ENCODE measurements at regions not wholly inside any gene's neighbourhood (a gene's known extent, or its start where the extent isn't known, plus 50 kb on each side); places are given as distances from the start of the nearest gene placed in this dataset.

DNA sequence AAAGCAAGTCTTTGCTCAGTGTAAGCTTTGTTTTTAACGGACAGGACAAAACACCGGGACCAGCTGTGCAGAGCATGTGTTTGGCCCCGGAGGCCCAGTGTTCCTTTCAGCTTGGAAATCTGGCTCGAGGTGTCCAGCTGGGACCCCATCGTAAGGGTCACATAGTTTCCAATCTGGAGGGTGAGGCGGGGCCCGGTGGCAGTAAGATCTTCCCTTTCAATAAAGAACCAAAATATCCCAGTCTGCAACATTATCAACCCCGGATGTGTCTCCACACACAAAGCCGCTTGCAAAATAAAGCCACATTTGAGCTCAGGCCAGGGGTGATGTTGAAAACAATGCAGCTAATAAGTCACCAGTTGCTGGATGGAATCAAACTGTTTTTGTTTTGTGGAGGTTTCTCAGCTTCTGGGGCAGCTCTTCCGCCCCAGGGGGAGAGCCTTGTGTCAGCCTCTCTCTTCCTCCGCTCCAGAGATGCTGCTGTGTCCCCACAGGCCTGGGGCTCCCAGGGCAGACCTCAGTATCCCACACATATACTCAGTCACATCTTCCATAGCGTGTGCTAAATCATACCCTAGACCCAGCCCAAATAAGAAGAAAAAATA is 138.6 kb upstream of the GLI2 start:
- Mint-ChIP-seq H3K36me3 (ENCODE audit: low read depth) (no peaks in the 10 kb centered on the region), H3K4me3 (no peak overlapping the region), H3K27ac (no peak overlapping the region), H3K9me3 (no peaks in the 10 kb centered on the region), H3K4me1 (ENCODE audit: low read depth) (no peaks in the 10 kb centered on the region), H3K27me3 (ENCODE audit: low read depth) (no peaks in the 10 kb centered on the region)

- H3K27me3 Mint-ChIP-seq (ENCODE audit: low read depth): no peaks in the 10 kb centered on the region
- H3K27ac Mint-ChIP-seq: no peak overlapping the region
- no peak overlapping the region for H3K4me3 Mint-ChIP-seq
- H3K36me3 Mint-ChIP-seq (ENCODE audit: low read depth): no peaks in the 10 kb centered on the region
- H3K4me1 Mint-ChIP-seq (ENCODE audit: low read depth): no peaks in the 10 kb centered on the region
- no peaks in the 10 kb centered on the region for H3K9me3 Mint-ChIP-seq
These were observed 138.0 kb upstream of the GLI2 start for GRCh38 chr2:120597595-120598193.

GRCh38 chr2:120598416-120598815 is 137.3 kb upstream of the GLI2 start:
- Mint-ChIP-seq H3K27me3 (ENCODE audit: low read depth) (no peaks in the 10 kb centered on the region), H3K36me3 (ENCODE audit: low read depth) (no peaks in the 10 kb centered on the region), H3K9me3 (no peaks in the 10 kb centered on the region), H3K4me1 (ENCODE audit: low read depth) (no peaks in the 10 kb centered on the region), H3K4me3 (no peak overlapping the region), H3K27ac (no peak overlapping the region)

DNA sequence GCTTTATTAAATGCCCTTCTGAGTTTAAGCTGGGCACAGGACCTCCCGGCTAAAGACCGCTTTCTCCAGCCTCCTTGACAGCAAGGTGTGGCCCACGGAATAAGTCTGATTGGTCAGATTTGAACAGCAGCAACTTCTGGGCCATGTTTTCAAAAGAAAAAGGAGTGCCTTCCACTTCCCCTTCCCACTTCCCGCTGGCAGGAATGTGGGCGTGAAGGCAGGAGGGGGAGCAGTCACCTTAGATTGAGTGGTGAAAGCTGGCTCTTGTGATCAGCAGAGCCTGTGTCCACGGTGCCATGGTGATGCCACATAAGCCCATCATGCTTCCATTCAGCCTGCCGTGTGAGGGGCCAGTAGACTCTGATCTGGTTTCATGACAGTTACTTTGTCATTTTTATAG is 136.6 kb upstream of the GLI2 start:
- H3K9me3 Mint-ChIP-seq: no peaks in the 10 kb centered on the region
- no peaks in the 10 kb centered on the region for H3K36me3 Mint-ChIP-seq (ENCODE audit: low read depth)
- no peak overlapping the region for H3K4me3 Mint-ChIP-seq
- H3K27ac Mint-ChIP-seq: no peak overlapping the region
- no peaks in the 10 kb centered on the region for H3K4me1 Mint-ChIP-seq (ENCODE audit: low read depth)
- H3K27me3 Mint-ChIP-seq (ENCODE audit: low read depth): no peaks in the 10 kb centered on the region

GRCh38 chr2:120599656-120600055 is 136.0 kb upstream of the GLI2 start:
- no peak overlapping the region for H3K27ac Mint-ChIP-seq
- H3K4me3 Mint-ChIP-seq: no peak overlapping the region
- no peaks in the 10 kb centered on the region for H3K4me1 Mint-ChIP-seq (ENCODE audit: low read depth)
- no peaks in the 10 kb centered on the region for H3K36me3 Mint-ChIP-seq (ENCODE audit: low read depth)
- no peaks in the 10 kb centered on the region for H3K9me3 Mint-ChIP-seq
- H3K27me3 Mint-ChIP-seq (ENCODE audit: low read depth): no peaks in the 10 kb centered on the region

DNA sequence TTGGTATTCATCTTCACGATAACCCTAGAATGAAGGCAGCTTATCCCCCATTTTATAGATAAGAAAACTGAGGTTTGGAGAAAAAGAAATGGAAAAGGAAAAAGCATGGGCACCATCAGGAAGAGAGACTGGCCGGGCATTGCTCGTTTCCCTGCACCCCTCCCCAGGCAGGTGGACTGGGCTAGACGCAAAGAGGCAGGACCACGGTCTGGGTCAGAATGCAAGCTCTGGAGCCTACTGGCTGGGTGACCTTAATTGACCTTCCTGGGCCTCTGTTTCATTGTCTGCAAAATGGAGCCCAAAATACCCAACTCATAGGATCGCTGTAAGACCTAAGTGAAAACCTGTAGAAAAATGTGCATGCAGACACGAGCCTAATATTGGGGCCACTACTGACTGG is 135.3 kb upstream of the GLI2 start:
- Mint-ChIP-seq H3K27me3 (ENCODE audit: low read depth) (no peaks in the 10 kb centered on the region), H3K9me3 (no peaks in the 10 kb centered on the region), H3K27ac (no peak overlapping the region), H3K4me1 (ENCODE audit: low read depth) (no peaks in the 10 kb centered on the region), H3K4me3 (no peak overlapping the region), H3K36me3 (ENCODE audit: low read depth) (no peaks in the 10 kb centered on the region)

DNA sequence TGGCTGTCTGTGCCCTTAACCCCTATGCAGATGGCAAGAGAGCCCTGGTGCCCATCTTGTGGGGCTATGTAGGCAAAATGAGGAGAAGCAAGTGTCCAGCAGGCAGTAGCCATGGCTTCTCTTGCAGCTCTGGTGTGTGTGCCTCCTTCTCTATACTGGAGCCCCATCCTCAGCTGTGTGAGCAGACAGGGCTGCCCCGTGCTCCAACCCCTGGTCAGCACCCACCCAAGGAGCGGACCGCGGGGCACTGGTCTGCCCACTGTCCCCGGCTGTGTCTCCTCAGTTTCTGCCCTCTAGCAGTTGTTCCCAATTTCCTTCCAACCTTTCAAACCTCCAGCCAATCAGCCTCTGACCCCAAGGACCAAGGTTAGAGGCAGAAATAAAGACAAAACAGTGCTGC is 134.9 kb upstream of the GLI2 start:
- H3K36me3 Mint-ChIP-seq (ENCODE audit: low read depth): no peaks in the 10 kb centered on the region
- no peak overlapping the region for H3K4me3 Mint-ChIP-seq
- H3K27ac Mint-ChIP-seq: no peak overlapping the region
- no peaks in the 10 kb centered on the region for H3K4me1 Mint-ChIP-seq (ENCODE audit: low read depth)
- H3K27me3 Mint-ChIP-seq (ENCODE audit: low read depth): no peaks in the 10 kb centered on the region
- no peaks in the 10 kb centered on the region for H3K9me3 Mint-ChIP-seq

DNA sequence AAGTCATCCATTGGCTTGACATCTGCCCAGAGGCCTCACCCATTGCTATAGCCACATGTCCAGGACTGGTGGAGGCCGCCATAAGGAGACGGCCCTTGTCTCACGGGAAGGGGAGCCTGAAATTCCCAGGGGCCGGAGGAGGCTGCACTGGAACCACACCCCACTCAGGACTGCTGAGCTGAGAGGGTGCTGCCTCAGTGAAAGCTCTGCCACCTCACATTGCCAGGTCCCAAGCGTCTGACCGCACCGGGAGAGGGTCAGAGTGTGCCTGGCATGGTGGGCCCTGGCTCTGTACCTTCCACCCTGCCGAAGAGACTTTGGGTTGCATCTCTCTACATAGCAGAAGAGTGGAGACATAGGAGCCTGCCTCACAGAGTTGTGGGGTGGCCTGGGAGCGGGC is 134.1 kb upstream of the GLI2 start:
- Mint-ChIP-seq H3K9me3 (no peaks in the 10 kb centered on the region), H3K36me3 (ENCODE audit: low read depth) (no peaks in the 10 kb centered on the region), H3K4me1 (ENCODE audit: low read depth) (no peaks in the 10 kb centered on the region), H3K27ac (no peak overlapping the region), H3K27me3 (ENCODE audit: low read depth) (no peaks in the 10 kb centered on the region), H3K4me3 (no peak overlapping the region)

- no peak overlapping the region for H3K27ac Mint-ChIP-seq
- H3K4me3 Mint-ChIP-seq: no peak overlapping the region
- H3K36me3 Mint-ChIP-seq (ENCODE audit: low read depth): no peaks in the 10 kb centered on the region
- no peaks in the 10 kb centered on the region for H3K27me3 Mint-ChIP-seq (ENCODE audit: low read depth)
- no peaks in the 10 kb centered on the region for H3K9me3 Mint-ChIP-seq
- no peaks in the 10 kb centered on the region for H3K4me1 Mint-ChIP-seq (ENCODE audit: low read depth)
These were observed 133.4 kb upstream of the GLI2 start for GRCh38 chr2:120602251-120602650.

GRCh38 chr2:120604767-120605166 is 130.9 kb upstream of the GLI2 start:
- H3K9me3 Mint-ChIP-seq: no peaks in the 10 kb centered on the region
- no peak overlapping the region for H3K4me3 Mint-ChIP-seq
- no peaks in the 10 kb centered on the region for H3K4me1 Mint-ChIP-seq (ENCODE audit: low read depth)
- H3K27ac Mint-ChIP-seq: no peak overlapping the region
- no peaks in the 10 kb centered on the region for H3K27me3 Mint-ChIP-seq (ENCODE audit: low read depth)
- no peaks in the 10 kb centered on the region for H3K36me3 Mint-ChIP-seq (ENCODE audit: low read depth)

GRCh38 chr2:120605231-120605935 is 130.3 kb upstream of the GLI2 start:
- no peak overlapping the region for H3K4me3 Mint-ChIP-seq
- no peaks in the 10 kb centered on the region for H3K36me3 Mint-ChIP-seq (ENCODE audit: low read depth)
- H3K27ac Mint-ChIP-seq: no peak overlapping the region

DNA sequence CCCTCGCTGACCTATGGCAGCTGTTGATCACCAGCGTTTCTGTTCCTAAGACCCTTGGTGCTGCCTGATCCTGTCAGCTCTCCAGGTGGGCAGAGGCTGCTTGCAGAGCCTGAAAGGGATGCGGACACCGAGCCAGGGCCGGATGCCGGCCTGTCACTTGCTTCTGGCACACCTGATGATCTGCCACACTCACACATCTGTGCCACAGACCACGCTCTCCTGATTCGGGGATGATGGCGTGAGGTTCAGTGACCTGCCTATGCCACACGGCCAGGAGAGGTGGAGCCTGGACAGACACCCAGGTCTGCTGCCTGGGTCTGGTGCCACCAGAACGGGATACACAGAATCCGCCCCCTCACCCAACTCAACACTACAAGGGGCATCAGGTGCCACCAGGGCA is 129.4 kb upstream of the GLI2 start:
- no peaks in the 10 kb centered on the region for H3K27me3 Mint-ChIP-seq (ENCODE audit: low read depth)
- no peak overlapping the region for H3K4me3 Mint-ChIP-seq
- H3K4me1 Mint-ChIP-seq (ENCODE audit: low read depth): no peaks in the 10 kb centered on the region
- no peaks in the 10 kb centered on the region for H3K36me3 Mint-ChIP-seq (ENCODE audit: low read depth)
- no peak overlapping the region for H3K27ac Mint-ChIP-seq
- no peaks in the 10 kb centered on the region for H3K9me3 Mint-ChIP-seq

More at GRCh38 chr2:120605231-120605935, 130.3 kb upstream of the GLI2 start:
- Mint-ChIP-seq H3K9me3 (no peaks in the 10 kb centered on the region), H3K27me3 (ENCODE audit: low read depth) (no peaks in the 10 kb centered on the region), H3K4me1 (ENCODE audit: low read depth) (no peaks in the 10 kb centered on the region)

DNA sequence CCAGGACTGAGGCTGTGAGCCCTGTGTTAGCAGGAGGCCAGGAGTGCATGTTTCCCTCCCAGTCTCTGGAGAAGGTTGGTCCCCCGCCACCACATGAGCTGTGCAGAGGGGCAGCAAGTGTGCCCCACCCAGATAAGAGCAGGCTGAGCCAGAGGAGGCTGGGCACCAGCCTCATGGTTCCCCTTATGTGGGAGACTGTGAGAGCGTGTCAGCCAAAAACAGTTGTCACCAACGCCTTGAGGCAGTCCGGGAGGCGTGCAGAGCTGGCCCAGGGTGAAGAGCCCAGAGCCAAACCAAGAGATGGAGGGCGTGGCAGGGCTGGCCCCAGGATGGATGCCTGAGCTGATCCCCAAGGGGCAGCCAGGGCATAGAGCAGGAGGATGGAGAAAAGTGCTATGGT is 128.7 kb upstream of the GLI2 start:
- no peak overlapping the region for H3K4me3 Mint-ChIP-seq
- H3K27ac Mint-ChIP-seq: no peak overlapping the region
- no peaks in the 10 kb centered on the region for H3K4me1 Mint-ChIP-seq (ENCODE audit: low read depth)
- H3K36me3 Mint-ChIP-seq (ENCODE audit: low read depth): no peaks in the 10 kb centered on the region
- no peaks in the 10 kb centered on the region for H3K27me3 Mint-ChIP-seq (ENCODE audit: low read depth)
- no peaks in the 10 kb centered on the region for H3K9me3 Mint-ChIP-seq

DNA sequence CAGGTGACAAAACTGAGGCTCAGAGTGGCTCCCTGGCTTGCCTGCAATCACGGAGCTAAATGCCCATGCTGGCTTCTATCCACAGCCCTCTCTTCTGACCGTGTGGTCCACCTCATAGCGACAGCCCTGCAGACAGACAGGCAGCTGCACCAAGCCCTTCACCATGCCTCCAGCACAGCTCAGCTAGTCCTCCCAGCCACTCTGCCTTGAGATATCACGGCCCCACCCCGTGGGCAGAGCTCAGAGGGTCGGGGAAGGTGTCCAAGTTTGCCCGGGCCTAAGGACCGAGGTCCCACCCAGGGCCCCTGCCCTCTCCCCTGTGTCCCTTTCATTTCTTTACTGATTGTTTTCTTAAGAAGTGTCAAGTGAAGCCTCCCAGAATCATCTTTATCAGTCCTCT is 128.2 kb upstream of the GLI2 start:
- no peaks in the 10 kb centered on the region for H3K9me3 Mint-ChIP-seq
- no peaks in the 10 kb centered on the region for H3K4me1 Mint-ChIP-seq (ENCODE audit: low read depth)
- no peak overlapping the region for H3K4me3 Mint-ChIP-seq
- no peak overlapping the region for H3K27ac Mint-ChIP-seq
- H3K27me3 Mint-ChIP-seq (ENCODE audit: low read depth): no peaks in the 10 kb centered on the region
- no peaks in the 10 kb centered on the region for H3K36me3 Mint-ChIP-seq (ENCODE audit: low read depth)

GRCh38 chr2:120607996-120608395 is 127.7 kb upstream of the GLI2 start:
- no peak overlapping the region for H3K4me3 Mint-ChIP-seq
- no peak overlapping the region for H3K27ac Mint-ChIP-seq

More at GRCh38 chr2:120607996-120608395, 127.7 kb upstream of the GLI2 start:
- Mint-ChIP-seq H3K4me1 (ENCODE audit: low read depth) (no peaks in the 10 kb centered on the region), H3K27me3 (ENCODE audit: low read depth) (no peaks in the 10 kb centered on the region), H3K9me3 (no peaks in the 10 kb centered on the region), H3K36me3 (ENCODE audit: low read depth) (no peaks in the 10 kb centered on the region)
